ENCODE measurements at regions not wholly inside any gene's neighbourhood (a gene's known extent, or its start where the extent isn't known, plus 50 kb on each side); places are given as distances from the start of the nearest gene placed in this dataset.

GRCh38 chr7:45294559-45294958 lies 137.0 kb downstream of the RAMP3 start:
- no peak for TF ChIP-seq SUZ12 (IDR thresholded peaks at IDR 0.05; ENCODE audit: extremely low read depth, insufficient read depth, insufficient read length)
- no peak for TF ChIP-seq ZNF274 (IDR thresholded peaks at IDR 0.05; ENCODE audit: low read depth, low read length)
- TF ChIP-seq YY1 (IDR thresholded peaks at IDR 0.05; ENCODE audit: insufficient read depth, insufficient read length): no peak
